ENCODE measurements at regions not wholly inside any gene's neighbourhood (a gene's known extent, or its start where the extent isn't known, plus 50 kb on each side); places are given as distances from the start of the nearest gene placed in this dataset.
A peak's percentile ranks its signal among the peaks of the same experiment; 100 is the strongest.

GRCh38 chr22:48633996-48634836 lies 1193.5 kb downstream of the BRD1 start:
- WGBS, 2 donors (ENCODE audit: extremely low coverage in 2 of 2, insufficient read length in 2 of 2, insufficient replicate concordance in 1 of 2): 100% methylated on average over 2 of the region's 9 CpGs
- Histone ChIP-seq H3K4me1 (ENCODE audit: control insufficient read depth in 2 of 2, insufficient read depth in 1 of 2, low read depth in 1 of 2, low read length in 2 of 2) (peaks cover 1 to 40% of the 10 kb centered on the region in 2 donors), H3K23ac (ENCODE audit: low read depth, low read length, poor library complexity) (no peak overlapping the region), H3K27me3 (ENCODE audit: control insufficient read depth in 3 of 3, insufficient read depth in 3 of 3, low read depth in 1 of 3, low read length in 3 of 3) (no peaks in the 10 kb centered on the region), H3K27ac (replicated peaks; ENCODE audit: low read length) (no peak overlapping the region), H4K8ac (ENCODE audit: low read depth, low read length) (no peak overlapping the region), H3K9me3 (replicated peaks in 1 of 2; ENCODE audit: control insufficient read depth in 2 of 2, insufficient read depth in 1 of 2, low read depth in 1 of 2, low read length in 2 of 2) (no peaks in the 10 kb centered on the region), H3K14ac (ENCODE audit: low read length) (no peak overlapping the region), H3K4me2 (ENCODE audit: insufficient read depth, low read length, poor library complexity, severe bottlenecking) (no peak overlapping the region), H2BK5ac (ENCODE audit: low read length) (no peak overlapping the region), H2AK5ac (ENCODE audit: low read depth, low read length) (no peak overlapping the region), H2BK12ac (ENCODE audit: low read length) (no peak overlapping the region), H2BK15ac (ENCODE audit: low read length) (no peak overlapping the region), H3K36me3 (replicated peaks in 1 of 2; ENCODE audit: control insufficient read depth in 2 of 2, insufficient read depth in 2 of 2, low read length in 2 of 2) (no peaks in the 10 kb centered on the region), H2AFZ (ENCODE audit: low read length) (no peak overlapping the region), H2BK120ac (ENCODE audit: low read depth, low read length) (no peak overlapping the region), H3K4ac (ENCODE audit: low read length) (no peak overlapping the region), H4K91ac (ENCODE audit: low read depth, low read length, poor library complexity) (no peak overlapping the region), H3K9ac (ENCODE audit: low read depth, low read length, poor library complexity) (no peak overlapping the region), H3K4me3 (ENCODE audit: low read length in 2 of 2) (no peak overlapping the region), H3K79me1 (ENCODE audit: low read depth, low read length) (peaks cover 20% of the 10 kb centered on the region), H3K18ac (ENCODE audit: low read length) (no peak overlapping the region)
- DNase-seq (ENCODE audit: low spot score): no peak

GRCh38 chr22:48632646-48633246 lies 1194.9 kb downstream of the BRD1 start:
- Histone ChIP-seq H3K18ac (ENCODE audit: low read length) (peak overlapping the region; percentile 91), H3K79me1 (ENCODE audit: low read depth, low read length) (peaks cover 18% of the 10 kb centered on the region), H3K23ac (ENCODE audit: low read depth, low read length, poor library complexity) (peak overlapping the region; percentile 14)

GRCh38 chr22:48631288-48631863 lies 1196.3 kb downstream of the BRD1 start:
- Histone ChIP-seq H3K27me3 (ENCODE audit: control insufficient read depth in 3 of 3, insufficient read depth in 3 of 3, low read depth in 1 of 3, low read length in 3 of 3) (no peaks in the 10 kb centered on the region), H3K4me3 (ENCODE audit: low read length in 2 of 2) (no peak overlapping the region), H3K14ac (ENCODE audit: low read length) (no peak overlapping the region), H3K4ac (ENCODE audit: low read length) (no peak overlapping the region), H2AK5ac (ENCODE audit: low read depth, low read length) (peak overlapping the region; percentile 70), H2AFZ (ENCODE audit: low read length) (no peak overlapping the region), H2BK120ac (ENCODE audit: low read depth, low read length) (no peak overlapping the region), H2BK5ac (ENCODE audit: low read length) (no peak overlapping the region), H3K4me2 (ENCODE audit: insufficient read depth, low read length, poor library complexity, severe bottlenecking) (no peak overlapping the region), H3K23ac (ENCODE audit: low read depth, low read length, poor library complexity) (peak overlapping the region; percentile 56), H3K36me3 (replicated peaks in 1 of 2; ENCODE audit: control insufficient read depth in 2 of 2, insufficient read depth in 2 of 2, low read length in 2 of 2) (no peaks in the 10 kb centered on the region), H3K9me3 (replicated peaks in 1 of 2; ENCODE audit: control insufficient read depth in 2 of 2, insufficient read depth in 1 of 2, low read depth in 1 of 2, low read length in 2 of 2) (no peaks in the 10 kb centered on the region), H3K18ac (ENCODE audit: low read length) (peak overlapping the region; percentile 95), H3K9ac (ENCODE audit: low read depth, low read length, poor library complexity) (peak overlapping the region; percentile 30), H4K91ac (ENCODE audit: low read depth, low read length, poor library complexity) (no peak overlapping the region), H3K4me1 (ENCODE audit: control insufficient read depth in 2 of 2, insufficient read depth in 1 of 2, low read depth in 1 of 2, low read length in 2 of 2) (peaks cover 2 to 57% of the 10 kb centered on the region in 2 donors), H3K27ac (replicated peaks; ENCODE audit: low read length) (no peak overlapping the region), H4K8ac (ENCODE audit: low read depth, low read length) (no peak overlapping the region), H3K79me1 (ENCODE audit: low read depth, low read length) (peaks cover 15% of the 10 kb centered on the region), H2BK15ac (ENCODE audit: low read length) (peak overlapping the region; percentile 26), H2BK12ac (ENCODE audit: low read length) (peak overlapping the region; percentile 42)
- no peak for DNase-seq (ENCODE audit: low spot score)
- WGBS, 2 donors (ENCODE audit: extremely low coverage in 2 of 2, insufficient read length in 2 of 2, insufficient replicate concordance in 1 of 2): no CpG with 5 or more reads among the region's 29 CpGs

More at GRCh38 chr22:48632646-48633246, 1194.9 kb downstream of the BRD1 start:
- Histone ChIP-seq H3K4ac (ENCODE audit: low read length) (no peak overlapping the region), H3K9me3 (replicated peaks in 1 of 2; ENCODE audit: control insufficient read depth in 2 of 2, insufficient read depth in 1 of 2, low read depth in 1 of 2, low read length in 2 of 2) (no peaks in the 10 kb centered on the region), H2AFZ (ENCODE audit: low read length) (no peak overlapping the region), H2BK5ac (ENCODE audit: low read length) (no peak overlapping the region), H2BK15ac (ENCODE audit: low read length) (no peak overlapping the region), H2BK120ac (ENCODE audit: low read depth, low read length) (no peak overlapping the region), H3K36me3 (replicated peaks in 1 of 2; ENCODE audit: control insufficient read depth in 2 of 2, insufficient read depth in 2 of 2, low read length in 2 of 2) (no peaks in the 10 kb centered on the region), H3K9ac (ENCODE audit: low read depth, low read length, poor library complexity) (no peak overlapping the region), H3K4me1 (ENCODE audit: control insufficient read depth in 2 of 2, insufficient read depth in 1 of 2, low read depth in 1 of 2, low read length in 2 of 2) (peaks cover 2 to 48% of the 10 kb centered on the region in 2 donors), H3K27ac (replicated peaks; ENCODE audit: low read length) (no peak overlapping the region), H3K4me3 (ENCODE audit: low read length in 2 of 2) (no peak overlapping the region), H4K91ac (ENCODE audit: low read depth, low read length, poor library complexity) (peak overlapping the region; percentile 57), H3K27me3 (ENCODE audit: control insufficient read depth in 3 of 3, insufficient read depth in 3 of 3, low read depth in 1 of 3, low read length in 3 of 3) (no peaks in the 10 kb centered on the region), H2AK5ac (ENCODE audit: low read depth, low read length) (peak overlapping the region; percentile 70), H4K8ac (ENCODE audit: low read depth, low read length) (peak overlapping the region; percentile 73), H2BK12ac (ENCODE audit: low read length) (no peak overlapping the region), H3K4me2 (ENCODE audit: insufficient read depth, low read length, poor library complexity, severe bottlenecking) (no peak overlapping the region), H3K14ac (ENCODE audit: low read length) (no peak overlapping the region)
- WGBS, 2 donors (ENCODE audit: extremely low coverage in 2 of 2, insufficient read length in 2 of 2, insufficient replicate concordance in 1 of 2): no CpG with 5 or more reads among the region's 17 CpGs
- no peak for DNase-seq (ENCODE audit: low spot score)

- no peaks in the 10 kb centered on the region for H3K36me3 ChIP-seq (replicated peaks in 1 of 2; ENCODE audit: control insufficient read depth in 2 of 2, insufficient read depth in 2 of 2, low read length in 2 of 2)
- peaks cover 14% of the 10 kb centered on the region for H3K79me1 ChIP-seq (ENCODE audit: low read depth, low read length)
- H3K4me3 ChIP-seq (ENCODE audit: low read length in 2 of 2): no peak overlapping the region
- H4K91ac ChIP-seq (ENCODE audit: low read depth, low read length, poor library complexity): no peak overlapping the region
- no peak overlapping the region for H2BK5ac ChIP-seq (ENCODE audit: low read length)
- no peaks in the 10 kb centered on the region for H3K27me3 ChIP-seq (ENCODE audit: control insufficient read depth in 3 of 3, insufficient read depth in 3 of 3, low read depth in 1 of 3, low read length in 3 of 3)
- H2AK5ac ChIP-seq (ENCODE audit: low read depth, low read length): peak overlapping the region; percentile 70
- no peak for DNase-seq (ENCODE audit: low spot score)
- H3K27ac ChIP-seq (replicated peaks; ENCODE audit: low read length): no peak overlapping the region
- peak overlapping the region; percentile 38 for H3K23ac ChIP-seq (ENCODE audit: low read depth, low read length, poor library complexity)
- peak overlapping the region; percentile 19 for H2BK15ac ChIP-seq (ENCODE audit: low read length)
- peak overlapping the region; percentile 95 for H3K18ac ChIP-seq (ENCODE audit: low read length)
- H3K4me2 ChIP-seq (ENCODE audit: insufficient read depth, low read length, poor library complexity, severe bottlenecking): no peak overlapping the region
- no CpG with 5 or more reads among the region's 17 CpGs for WGBS, 2 donors (ENCODE audit: extremely low coverage in 2 of 2, insufficient read length in 2 of 2, insufficient replicate concordance in 1 of 2)
- no peak overlapping the region for H3K4ac ChIP-seq (ENCODE audit: low read length)
- no peak overlapping the region for H3K9ac ChIP-seq (ENCODE audit: low read depth, low read length, poor library complexity)
- H2BK12ac ChIP-seq (ENCODE audit: low read length): no peak overlapping the region
- peaks cover 4 to 56% of the 10 kb centered on the region in 2 donors for H3K4me1 ChIP-seq (ENCODE audit: control insufficient read depth in 2 of 2, insufficient read depth in 1 of 2, low read depth in 1 of 2, low read length in 2 of 2)
- no peaks in the 10 kb centered on the region for H3K9me3 ChIP-seq (replicated peaks in 1 of 2; ENCODE audit: control insufficient read depth in 2 of 2, insufficient read depth in 1 of 2, low read depth in 1 of 2, low read length in 2 of 2)
- H4K8ac ChIP-seq (ENCODE audit: low read depth, low read length): no peak overlapping the region
- H2AFZ ChIP-seq (ENCODE audit: low read length): no peak overlapping the region
- H2BK120ac ChIP-seq (ENCODE audit: low read depth, low read length): no peak overlapping the region
- H3K14ac ChIP-seq (ENCODE audit: low read length): no peak overlapping the region
These were observed 1196.8 kb downstream of the BRD1 start for GRCh38 chr22:48630848-48631247.
